Effector memory CD8-positive, alpha-beta T cell (primary cell): ENCODE measurements at regions not wholly inside any gene's neighbourhood (a gene's known extent, or its start where the extent isn't known, plus 50 kb on each side); places are given as distances from the start of the nearest gene placed in this dataset.

Source experiments
- ATAC-seq: fragments of 150-1000 bp; cut with Tn5 transposase; replicated peaks from 2 replicates; pipeline ENCODE4 v1.10.0; 2021; ENCODE audit warnings: mild to moderate bottlenecking, moderate library complexity
- DNase-seq, 3 experiments: peaks; one replicate each; pipeline ENCODE4 v3.0.0; 2021
- H3K27ac Mint-ChIP-seq, 2 donors: one replicate each; pipeline ENCODE4 v1.8.0; 2022; ENCODE audit warnings: mild to moderate bottlenecking in 2 of 2, mixed read lengths in 2 of 2, moderate library complexity in 2 of 2
- H3K27me3 Mint-ChIP-seq, 2 donors: one replicate each; pipeline ENCODE4 v1.8.0; 2022; ENCODE audit warnings: mixed read lengths in 2 of 2
- H3K36me3 Mint-ChIP-seq: one replicate; pipeline ENCODE4 v1.8.0; 2022; ENCODE audit warnings: mild to moderate bottlenecking, moderate library complexity, mixed read lengths; ENCODE audit not compliant: insufficient read depth
- H3K4me1 Mint-ChIP-seq, 2 donors: one replicate each; pipeline ENCODE4 v1.8.0; 2022; ENCODE audit warnings: low read depth in 2 of 2, mixed read lengths in 2 of 2
- H3K4me3 Mint-ChIP-seq, 2 donors: one replicate each; pipeline ENCODE4 v1.8.0; 2022; ENCODE audit warnings: mild to moderate bottlenecking in 2 of 2, mixed read lengths in 2 of 2, moderate library complexity in 2 of 2
- H3K9me3 Mint-ChIP-seq, 2 donors: one replicate each; pipeline ENCODE4 v1.8.0; 2022; ENCODE audit warnings: mixed read lengths in 2 of 2

DNA sequence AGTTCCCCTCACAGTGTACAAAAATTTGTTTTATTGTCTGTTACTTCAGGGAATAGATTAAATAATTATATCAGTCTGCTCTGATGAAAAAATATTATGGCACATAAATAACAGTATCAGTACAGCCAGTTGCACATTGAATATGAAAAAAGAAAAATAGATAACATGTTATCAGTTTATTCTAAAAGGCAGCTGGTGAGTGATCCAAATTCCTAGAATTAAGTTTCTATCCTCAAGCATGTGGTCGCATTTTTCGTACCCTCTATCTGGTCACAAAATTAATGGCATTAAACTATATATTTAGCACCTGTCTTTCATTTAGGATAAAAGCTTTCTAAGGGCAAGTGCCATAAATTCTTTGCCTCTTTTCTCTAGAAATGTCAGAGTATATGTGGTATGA lies 944.8 kb upstream of the PCDH9 start:
- Mint-ChIP-seq H3K27me3 (no peaks in the 10 kb centered on the region), H3K4me3 (no peak overlapping the region), H3K27ac (no peak overlapping the region), H3K4me1 (no peaks in the 10 kb centered on the region), H3K36me3 (no peaks in the 10 kb centered on the region), H3K9me3 (peaks cover 10 to 13% of the 10 kb centered on the region in 2 donors)
- no peak for ATAC-seq
- DNase-seq, result no peak

DNA sequence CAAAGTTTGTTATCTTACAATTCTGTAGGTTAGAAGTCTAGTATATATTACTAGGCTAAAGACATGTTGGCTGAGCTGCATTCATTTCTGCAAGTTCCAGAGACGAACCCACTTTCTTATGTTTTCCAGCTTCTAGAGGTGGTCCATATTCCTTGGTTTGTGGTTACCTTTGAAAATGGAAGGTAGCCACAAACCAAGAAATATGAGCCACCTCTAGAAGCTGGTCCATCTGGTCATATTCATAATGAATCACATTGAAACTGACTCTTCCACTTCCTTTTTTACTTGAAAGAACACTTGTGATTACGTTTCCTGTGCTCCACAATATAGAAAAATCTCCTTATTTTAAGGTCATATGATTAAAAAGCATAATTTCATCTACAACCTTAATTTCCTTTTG lies 943.0 kb upstream of the PCDH9 start:
- peaks cover 4 to 6% of the 10 kb centered on the region in 2 donors for H3K9me3 Mint-ChIP-seq

DNA sequence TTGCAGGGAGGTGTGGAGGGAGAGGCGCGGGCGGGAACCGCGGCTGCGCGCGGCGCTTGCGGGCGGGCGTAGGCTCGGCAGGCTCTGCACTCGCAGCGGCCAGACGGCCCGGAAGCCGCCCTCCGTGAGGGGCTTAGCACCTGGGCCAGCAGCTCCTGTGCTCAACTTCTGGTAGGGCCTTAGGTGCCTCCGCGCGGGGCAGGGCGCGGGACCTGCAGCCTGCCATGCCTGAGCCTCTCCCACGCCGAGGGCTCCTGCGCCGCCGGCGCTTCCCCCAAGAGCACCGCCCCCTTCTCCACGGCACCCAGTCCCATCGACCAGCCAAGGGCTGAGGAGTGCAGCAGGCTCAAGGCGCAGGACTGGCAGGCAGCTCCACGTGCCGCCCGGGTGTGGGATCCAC lies 940.8 kb upstream of the PCDH9 start:
- Mint-ChIP-seq H3K27me3 (no peaks in the 10 kb centered on the region), H3K9me3 (peaks cover 0 to 2% of the 10 kb centered on the region in 2 donors), H3K36me3 (no peaks in the 10 kb centered on the region), H3K27ac (no peak overlapping the region), H3K4me1 (no peaks in the 10 kb centered on the region), H3K4me3 (no peak overlapping the region)
- DNase-seq (no peak), ATAC-seq (no peak)

More for the DNA sequence above, 943.0 kb upstream of the PCDH9 start:
- no peaks in the 10 kb centered on the region for H3K27me3 Mint-ChIP-seq
- DNase-seq, result no peak
- H3K27ac Mint-ChIP-seq, result no peak overlapping the region
- no peaks in the 10 kb centered on the region for H3K36me3 Mint-ChIP-seq
- ATAC-seq, result no peak
- H3K4me1 Mint-ChIP-seq, result no peaks in the 10 kb centered on the region
- H3K4me3 Mint-ChIP-seq, result no peak overlapping the region

DNA sequence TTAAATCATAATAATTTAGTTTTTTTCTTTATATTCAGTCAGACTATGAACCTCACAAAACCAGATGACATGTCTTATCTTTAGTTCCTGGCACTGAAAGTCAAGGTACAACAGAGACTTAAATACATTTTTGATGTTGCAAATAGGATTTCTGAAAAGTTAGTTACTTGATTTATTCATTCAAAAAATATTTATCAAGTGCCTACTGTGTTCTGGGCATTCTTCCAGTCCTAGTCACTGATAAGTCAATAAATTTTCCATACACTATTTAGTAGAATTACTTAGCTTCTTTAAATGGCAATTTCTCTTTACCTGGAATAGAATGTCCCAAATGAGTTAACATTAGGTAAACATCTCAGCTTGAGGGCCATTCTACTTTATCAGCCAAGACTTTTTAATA lies 938.3 kb upstream of the PCDH9 start:
- H3K27me3 Mint-ChIP-seq, result no peaks in the 10 kb centered on the region
- no peak for ATAC-seq
- H3K36me3 Mint-ChIP-seq, result no peaks in the 10 kb centered on the region

DNA sequence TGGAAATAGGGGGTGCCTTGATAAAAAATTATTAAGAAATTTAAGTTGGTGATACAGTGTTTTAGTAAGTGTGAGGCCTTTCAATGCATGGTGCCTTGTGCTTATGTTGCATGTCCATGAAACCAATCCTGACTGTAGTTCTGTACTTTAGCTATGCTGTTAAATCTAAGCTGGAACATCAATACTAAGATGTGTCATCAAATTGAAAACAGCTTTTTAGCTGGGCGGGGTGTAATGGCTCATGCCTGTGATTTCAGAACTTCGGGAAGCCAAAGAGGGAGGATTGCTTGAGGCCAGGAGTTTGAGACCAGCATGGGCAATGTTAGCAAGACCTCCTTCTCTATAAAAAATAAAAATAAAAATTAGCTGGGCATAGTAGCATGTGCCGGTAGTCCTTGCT lies 930.3 kb upstream of the PCDH9 start:
- peaks cover 11 to 22% of the 10 kb centered on the region in 2 donors for H3K9me3 Mint-ChIP-seq
- DNase-seq (no peak), ATAC-seq (no peak)
- H3K27me3 Mint-ChIP-seq, result no peaks in the 10 kb centered on the region
- no peaks in the 10 kb centered on the region for H3K4me1 Mint-ChIP-seq
- no peak overlapping the region for H3K27ac Mint-ChIP-seq
- no peak overlapping the region for H3K4me3 Mint-ChIP-seq
- H3K36me3 Mint-ChIP-seq, result no peaks in the 10 kb centered on the region

More for the DNA sequence above, 938.3 kb upstream of the PCDH9 start:
- DNase-seq, result no peak
- Mint-ChIP-seq H3K4me1 (no peaks in the 10 kb centered on the region), H3K4me3 (no peak overlapping the region), H3K9me3 (peaks cover 0 to 2% of the 10 kb centered on the region in 2 donors), H3K27ac (no peak overlapping the region)

DNA sequence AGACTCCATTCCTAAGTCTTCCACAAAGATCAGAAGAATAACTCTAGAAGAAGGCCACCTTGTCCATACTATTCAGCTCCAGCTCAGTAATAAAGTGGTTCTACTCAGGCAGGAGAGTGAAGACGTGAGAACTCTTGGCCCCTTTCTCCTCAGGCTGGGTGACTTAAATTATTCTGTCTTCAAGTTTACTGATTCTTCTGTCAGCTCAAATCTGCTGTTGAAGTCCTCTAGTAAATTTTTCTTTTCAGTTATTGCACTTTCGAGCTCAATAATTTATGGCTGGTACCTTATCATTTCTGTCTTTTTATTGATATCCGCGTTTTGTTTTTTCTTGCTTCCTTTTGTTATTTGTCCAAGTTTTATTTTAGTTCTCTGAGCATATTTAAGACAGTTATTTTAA lies 922.3 kb upstream of the PCDH9 start:
- no peaks in the 10 kb centered on the region for H3K27me3 Mint-ChIP-seq
- no peak for DNase-seq
- H3K9me3 Mint-ChIP-seq, result peaks cover 8 to 10% of the 10 kb centered on the region in 2 donors
- ATAC-seq, result no peak
- no peak overlapping the region for H3K4me3 Mint-ChIP-seq
- H3K4me1 Mint-ChIP-seq, result no peaks in the 10 kb centered on the region
- no peak overlapping the region for H3K27ac Mint-ChIP-seq
- no peaks in the 10 kb centered on the region for H3K36me3 Mint-ChIP-seq

DNA sequence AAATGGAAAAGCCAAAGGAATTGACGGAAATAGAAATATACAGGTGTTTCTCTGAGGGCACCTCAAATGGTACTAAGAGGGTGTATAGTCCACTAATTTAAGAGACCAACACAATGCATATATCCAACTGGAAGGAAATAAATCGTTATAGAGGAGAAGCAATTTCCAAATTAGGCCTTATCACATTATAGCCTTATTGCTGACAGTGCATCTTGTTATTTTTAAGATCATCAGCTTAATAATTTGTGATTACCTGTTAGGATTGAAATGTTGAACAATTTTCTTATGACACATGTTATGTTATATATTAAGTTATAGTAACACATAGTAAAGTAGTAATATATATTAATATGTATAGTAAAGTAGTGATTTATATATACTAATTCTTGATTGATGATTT lies 915.7 kb upstream of the PCDH9 start:
- Mint-ChIP-seq H3K27ac (no peak overlapping the region), H3K9me3 (peaks cover 0 to 1% of the 10 kb centered on the region in 2 donors), H3K4me1 (no peaks in the 10 kb centered on the region), H3K36me3 (no peaks in the 10 kb centered on the region), H3K4me3 (no peak overlapping the region), H3K27me3 (no peaks in the 10 kb centered on the region)
- ATAC-seq (no peak), DNase-seq (no peak)

DNA sequence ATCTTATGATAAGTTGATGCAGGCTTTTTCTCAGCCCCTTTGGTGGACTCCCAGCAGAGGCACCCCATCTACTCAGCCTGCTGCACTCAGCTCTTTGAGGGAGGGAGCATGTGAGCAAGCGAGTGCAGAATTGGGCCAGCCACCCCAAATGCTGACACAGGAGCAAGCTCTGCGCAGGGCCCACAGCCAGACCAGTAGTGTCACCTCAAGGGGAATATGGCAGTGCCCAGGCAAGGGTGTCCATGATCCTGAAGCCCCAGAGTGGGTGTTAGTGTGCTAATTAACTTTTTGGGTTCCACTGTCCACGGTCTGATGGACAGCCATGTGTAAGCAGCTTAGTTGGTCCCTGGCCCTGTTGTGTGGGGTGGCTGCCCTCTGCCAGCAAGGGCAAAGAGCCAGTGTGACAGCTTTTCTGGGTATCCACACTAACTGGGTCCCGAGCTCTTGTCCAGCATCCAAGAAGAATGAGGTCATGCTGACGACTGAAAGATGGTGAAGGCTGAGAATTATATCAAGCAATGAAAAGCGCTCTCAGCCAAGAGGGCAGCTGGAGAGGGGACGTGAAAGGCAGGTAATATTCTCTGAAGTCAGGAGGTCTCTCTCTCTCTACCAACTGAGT lies 898.3 kb upstream of the PCDH9 start:
- Mint-ChIP-seq H3K4me1 (no peaks in the 10 kb centered on the region), H3K27me3 (no peaks in the 10 kb centered on the region), H3K36me3 (no peaks in the 10 kb centered on the region), H3K9me3 (peaks cover 6 to 10% of the 10 kb centered on the region in 2 donors), H3K27ac (no peak overlapping the region), H3K4me3 (no peak overlapping the region)
- DNase-seq, result no peak
- no peak for ATAC-seq

DNA sequence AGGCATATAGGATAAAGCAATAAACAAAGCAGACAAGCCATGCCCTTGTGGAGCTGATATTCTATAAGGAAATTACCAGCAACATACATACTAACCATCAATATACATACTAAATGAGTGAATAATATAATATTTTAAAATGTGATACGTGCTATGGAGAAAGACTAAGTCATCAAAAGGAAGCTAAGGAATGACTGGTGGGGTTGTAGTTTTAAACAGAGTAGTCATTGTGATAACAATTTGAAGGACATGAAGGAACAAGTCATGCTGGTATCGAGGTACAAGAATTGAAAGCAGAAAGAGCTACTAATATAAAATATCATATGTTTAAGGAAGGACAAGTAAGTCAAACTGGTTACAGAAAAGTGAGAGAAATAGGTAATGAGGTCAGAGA lies 894.9 kb upstream of the PCDH9 start:
- Mint-ChIP-seq H3K36me3 (no peaks in the 10 kb centered on the region), H3K4me1 (no peaks in the 10 kb centered on the region), H3K27me3 (no peaks in the 10 kb centered on the region), H3K27ac (no peak overlapping the region), H3K4me3 (no peak overlapping the region), H3K9me3 (peaks cover 0 to 3% of the 10 kb centered on the region in 2 donors)
- DNase-seq (no peak), ATAC-seq (no peak)

DNA sequence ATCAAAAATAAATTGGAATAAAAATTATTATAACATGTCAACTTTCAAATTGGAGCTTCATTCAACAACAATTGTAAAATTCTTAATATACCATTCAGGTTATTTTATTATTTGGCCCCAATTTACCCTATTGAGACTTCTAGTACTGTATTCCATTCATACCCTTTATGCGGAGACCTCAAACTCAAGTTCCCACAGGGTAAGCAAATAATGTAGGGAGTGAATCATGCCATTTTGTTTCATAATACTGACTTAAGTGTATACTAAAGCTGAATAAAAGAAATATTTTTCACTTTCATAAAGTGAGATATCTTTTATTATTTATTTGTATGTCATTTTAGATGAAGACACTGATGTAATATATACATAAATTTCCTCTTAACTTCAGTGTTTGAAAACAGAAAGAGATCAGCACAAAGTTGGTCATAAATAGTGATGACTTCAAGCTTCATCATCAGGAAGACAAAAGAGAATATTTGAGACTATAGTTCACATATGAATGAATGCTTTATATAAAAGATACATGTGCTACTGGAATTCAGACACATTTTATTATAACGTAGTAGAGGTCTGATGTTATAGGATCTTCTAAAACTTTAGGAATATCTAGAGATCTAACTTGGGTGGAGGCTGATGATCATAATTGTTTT lies 894.4 kb upstream of the PCDH9 start:
- no peak for DNase-seq
- no peak for ATAC-seq
- Mint-ChIP-seq H3K27ac (no peak overlapping the region), H3K9me3 (peaks cover 0 to 3% of the 10 kb centered on the region in 2 donors), H3K27me3 (no peaks in the 10 kb centered on the region), H3K4me1 (no peaks in the 10 kb centered on the region), H3K36me3 (no peaks in the 10 kb centered on the region), H3K4me3 (no peak overlapping the region)

DNA sequence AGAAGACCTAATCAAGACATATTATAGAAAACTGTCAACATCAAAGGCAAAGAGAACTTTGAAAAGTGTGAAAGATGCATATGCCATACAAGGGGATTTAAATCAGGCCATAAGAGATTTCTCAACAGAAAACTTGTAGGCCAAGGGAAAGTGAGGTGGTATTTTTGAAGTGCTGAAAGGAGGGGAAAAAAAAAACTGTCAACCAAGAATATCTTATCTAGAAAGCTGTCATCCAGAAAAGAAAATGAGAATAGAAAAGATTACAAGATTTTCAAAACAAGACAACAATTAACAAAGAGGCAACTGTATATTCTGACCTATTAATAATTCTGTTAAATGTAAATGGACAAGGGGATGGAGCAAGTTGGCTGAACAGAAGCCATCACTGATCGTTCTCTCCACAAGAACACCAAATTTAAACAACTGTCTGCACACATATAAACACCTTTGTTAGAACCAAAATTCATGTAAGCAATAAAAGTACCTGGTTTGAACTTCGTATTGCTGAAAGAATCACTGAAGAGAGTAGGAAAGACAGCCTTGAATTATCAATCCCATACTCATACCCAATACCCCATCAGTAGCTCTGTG lies 880.1 kb upstream of the PCDH9 start:
- DNase-seq (no peak), ATAC-seq (no peak)
- no peaks in the 10 kb centered on the region for H3K4me1 Mint-ChIP-seq
- peaks cover 7 to 8% of the 10 kb centered on the region in 2 donors for H3K9me3 Mint-ChIP-seq
- H3K4me3 Mint-ChIP-seq, result no peak overlapping the region
- H3K36me3 Mint-ChIP-seq, result no peaks in the 10 kb centered on the region
- H3K27me3 Mint-ChIP-seq, result no peaks in the 10 kb centered on the region
- H3K27ac Mint-ChIP-seq, result no peak overlapping the region

DNA sequence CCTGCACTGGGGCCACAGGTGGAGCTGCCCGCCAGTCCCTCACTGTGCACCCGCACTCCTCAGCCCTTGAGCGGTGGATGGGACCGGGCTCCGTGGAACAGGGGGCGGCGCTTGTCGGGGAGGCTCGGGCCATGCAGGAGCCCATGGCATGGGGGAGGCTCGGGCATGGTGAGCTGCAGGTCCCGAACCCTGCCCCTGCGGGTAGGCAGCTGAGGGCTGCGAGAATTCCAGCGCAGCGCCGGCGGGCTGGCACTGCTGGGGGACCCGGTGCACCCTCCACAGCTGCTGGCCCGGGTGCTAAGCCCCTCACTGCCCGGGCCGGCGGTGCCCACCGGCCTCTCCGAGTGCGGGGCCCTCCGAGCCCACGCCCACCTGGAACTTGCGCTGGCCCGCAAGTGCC lies 877.5 kb upstream of the PCDH9 start:
- H3K4me3 Mint-ChIP-seq, result no peak overlapping the region
- no peaks in the 10 kb centered on the region for H3K36me3 Mint-ChIP-seq
- DNase-seq (no peak), ATAC-seq (no peak)
- H3K27me3 Mint-ChIP-seq, result no peaks in the 10 kb centered on the region
- H3K4me1 Mint-ChIP-seq, result no peaks in the 10 kb centered on the region
- H3K9me3 Mint-ChIP-seq, result peaks cover 6 to 13% of the 10 kb centered on the region in 2 donors
- H3K27ac Mint-ChIP-seq, result no peak overlapping the region

DNA sequence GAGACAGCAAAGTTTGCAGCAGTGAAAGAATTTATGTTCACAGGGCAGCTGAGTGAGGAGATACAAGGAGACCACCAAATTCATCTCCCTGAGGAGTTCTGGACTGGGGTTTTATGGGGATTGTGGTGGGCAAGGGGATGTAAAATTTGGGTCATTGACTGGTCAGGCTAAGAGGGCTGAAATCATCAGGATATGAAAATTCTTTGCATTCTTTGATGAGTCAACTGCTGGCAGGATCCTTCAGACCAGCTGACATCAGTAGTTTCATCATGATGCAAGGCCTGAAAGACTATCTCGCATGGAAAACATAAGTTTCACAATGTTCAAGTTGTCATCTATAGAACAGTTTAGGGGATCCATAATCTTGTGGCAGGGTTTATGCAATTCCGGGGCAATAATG lies 869.5 kb upstream of the PCDH9 start:
- DNase-seq (no peak), ATAC-seq (no peak)
- H3K4me3 Mint-ChIP-seq, result no peak overlapping the region
- H3K4me1 Mint-ChIP-seq, result no peaks in the 10 kb centered on the region
- no peaks in the 10 kb centered on the region for H3K36me3 Mint-ChIP-seq
- no peak overlapping the region for H3K27ac Mint-ChIP-seq
- H3K9me3 Mint-ChIP-seq, result peaks cover 7 to 20% of the 10 kb centered on the region in 2 donors
- no peaks in the 10 kb centered on the region for H3K27me3 Mint-ChIP-seq

DNA sequence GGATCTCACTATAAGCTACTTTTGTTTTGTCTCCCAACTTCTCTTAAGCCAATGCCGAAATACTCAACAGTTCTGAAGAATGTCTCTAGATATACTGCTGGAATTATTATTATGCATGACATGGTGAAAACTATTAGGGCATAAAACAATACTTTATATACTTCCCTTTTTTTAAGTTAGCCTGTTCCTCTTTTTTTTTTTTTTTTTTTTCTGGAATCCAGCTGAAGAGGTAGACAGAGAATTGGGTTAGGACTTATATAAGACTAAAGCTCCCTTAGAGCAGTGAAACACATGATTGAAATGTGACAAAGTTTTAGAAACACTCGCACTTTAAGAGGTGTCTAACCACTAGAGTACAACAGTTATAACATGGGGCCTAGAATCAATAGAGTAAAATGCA lies 850.9 kb upstream of the PCDH9 start:
- H3K4me3 Mint-ChIP-seq, result no peak overlapping the region
- ATAC-seq (no peak), DNase-seq (no peak)
- no peaks in the 10 kb centered on the region for H3K36me3 Mint-ChIP-seq
- H3K27ac Mint-ChIP-seq, result no peak overlapping the region
- peaks cover 0 to 2% of the 10 kb centered on the region in 2 donors for H3K9me3 Mint-ChIP-seq
- no peaks in the 10 kb centered on the region for H3K4me1 Mint-ChIP-seq
- H3K27me3 Mint-ChIP-seq, result no peaks in the 10 kb centered on the region
